Mesendoderm (in vitro differentiated cells): ENCODE measurements at regions not wholly inside any gene's neighbourhood (a gene's known extent, or its start where the extent isn't known, plus 50 kb on each side); places are given as distances from the start of the nearest gene placed in this dataset.

Source experiments
- DNase-seq: peaks from one replicate; pipeline ENCODE4 v3.0.0; 2013
- H2AK5ac ChIP-seq: 2 replicates; pipeline ENCODE4 v1.6.1; 2013; ENCODE audit warnings: low read length, inconsistent platforms
- H2BK120ac ChIP-seq: 2 replicates; pipeline ENCODE4 v1.6.1; 2013; ENCODE audit warnings: low read depth, mild to moderate bottlenecking, low read length, moderate library complexity, mixed read lengths
- H2BK15ac ChIP-seq: replicated peaks from 2 replicates; pipeline ENCODE4 v1.6.1; 2013; ENCODE audit warnings: low read depth, mild to moderate bottlenecking, moderate library complexity
- H2BK5ac ChIP-seq: 2 replicates; pipeline ENCODE4 v1.6.1; 2013; ENCODE audit warnings: low read length, inconsistent platforms
- H3K18ac ChIP-seq: 2 replicates; pipeline ENCODE4 v1.6.1; 2013; ENCODE audit warnings: mild to moderate bottlenecking, low read length, mixed read lengths
- H3K23ac ChIP-seq: one replicate; pipeline ENCODE4 v1.6.1; 2013; ENCODE audit warnings: low read length
- H3K27ac ChIP-seq: 2 replicates; pipeline ENCODE4 v1.5.1; 2013; ENCODE audit warnings: low read depth, mild to moderate bottlenecking, inconsistent platforms, low read length, moderate library complexity
- H3K27me3 ChIP-seq: 2 replicates; pipeline ENCODE4 v1.6.1; 2013; ENCODE audit warnings: low read length, control low read depth, mild to moderate bottlenecking, inconsistent platforms; ENCODE audit not compliant: insufficient read depth, poor library complexity
- H3K36me3 ChIP-seq: 2 replicates; pipeline ENCODE4 v1.6.1; 2013; ENCODE audit warnings: low read length, inconsistent platforms; ENCODE audit not compliant: control insufficient read depth, insufficient read depth
- H3K4ac ChIP-seq: one replicate; pipeline ENCODE4 v1.6.1; 2013; ENCODE audit warnings: low read depth, mild to moderate bottlenecking, low read length, moderate library complexity
- H3K4me1 ChIP-seq: 2 replicates; pipeline ENCODE4 v1.6.1; 2013; ENCODE audit warnings: low read depth, low read length, inconsistent platforms; ENCODE audit not compliant: control insufficient read depth
- H3K4me2 ChIP-seq: 2 replicates; pipeline ENCODE4 v1.6.1; 2013; ENCODE audit warnings: low read length
- H3K4me3 ChIP-seq: 2 replicates; pipeline ENCODE4 v1.5.1; 2013; ENCODE audit warnings: mild to moderate bottlenecking, low read length
- H3K56ac ChIP-seq: one replicate; pipeline ENCODE4 v1.6.1; 2013; ENCODE audit warnings: low read length
- H3K79me1 ChIP-seq: 2 replicates; pipeline ENCODE4 v1.6.1; 2013; ENCODE audit warnings: low read length, inconsistent platforms
- H3K79me2 ChIP-seq: 2 replicates; pipeline ENCODE4 v1.6.1; 2013; ENCODE audit warnings: mild to moderate bottlenecking, low read length; ENCODE audit not compliant: control insufficient read depth, insufficient read depth
- H3K9ac ChIP-seq: 2 replicates; pipeline ENCODE4 v1.6.1; 2013; ENCODE audit warnings: low read length, inconsistent platforms
- H4K5ac ChIP-seq: one replicate; pipeline ENCODE4 v1.6.1; 2013; ENCODE audit warnings: low read length
- H4K8ac ChIP-seq: one replicate; pipeline ENCODE4 v1.6.1; 2013; ENCODE audit warnings: low read depth, mild to moderate bottlenecking, control low read depth, low read length, moderate library complexity
- WGBS: extraction: QIAGEN DNeasy Blood & Tissue Kit; methylation state at CpG from one replicate; pipeline ENCODE4 v1.1.7; 2013; ENCODE audit warnings: low lambda C conversion rate, missing lambda C conversion rate; ENCODE audit not compliant: insufficient coverage; ENCODE audit errors: extremely low coverage; 5-methylcytosine and 5-hydroxymethylcytosine counted together

- Histone ChIP-seq H3K4me1 (no peaks in the 10 kb centered on the region), H3K4ac (no peak overlapping the region), H3K18ac (no peak overlapping the region), H2BK5ac (no peak overlapping the region), H2BK120ac (no peak overlapping the region), H3K79me1 (no peaks in the 10 kb centered on the region), H3K56ac (no peak overlapping the region), H3K27ac (no peak overlapping the region), H3K4me2 (no peak overlapping the region), H2BK15ac (no peak overlapping the region), H3K36me3 (no peaks in the 10 kb centered on the region), H4K5ac (no peak overlapping the region), H3K79me2 (no peaks in the 10 kb centered on the region), H3K4me3 (no peak overlapping the region), H3K27me3 (no peaks in the 10 kb centered on the region), H2AK5ac (no peak overlapping the region), H3K23ac (no peak overlapping the region), H4K8ac (no peak overlapping the region), H3K9ac (no peak overlapping the region)
- no CpG with 5 or more reads among the region's 4 CpGs for WGBS
- no peak for DNase-seq
Measured at GRCh38 chr2:106694964-106695470, 190.9 kb downstream of the ST6GAL2 start.

DNA sequence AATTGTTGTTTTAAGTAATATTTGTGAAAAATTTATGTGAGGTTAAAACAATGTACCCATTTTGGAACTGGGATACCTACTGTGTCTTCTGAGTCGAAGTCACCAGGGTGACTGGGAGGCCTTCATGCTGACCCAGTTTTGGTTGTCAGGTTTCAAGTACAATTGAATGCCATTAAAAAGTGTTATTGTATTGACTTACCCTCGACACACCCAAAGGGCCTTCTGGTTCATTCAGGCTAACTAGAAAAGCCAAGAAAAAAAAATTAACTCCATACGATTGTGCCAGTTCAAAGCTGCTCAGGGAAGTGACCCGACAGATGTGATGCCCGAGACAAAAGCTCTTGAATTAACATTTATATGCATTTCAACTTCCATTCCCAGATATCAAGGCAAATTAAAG is 190.0 kb downstream of the ST6GAL2 start:
- Histone ChIP-seq H3K27me3 (no peaks in the 10 kb centered on the region), H3K27ac (no peak overlapping the region), H3K9ac (no peak overlapping the region), H2AK5ac (no peak overlapping the region), H3K23ac (no peak overlapping the region), H3K4me3 (no peak overlapping the region), H3K4me1 (no peaks in the 10 kb centered on the region), H4K5ac (no peak overlapping the region), H2BK5ac (no peak overlapping the region), H3K56ac (no peak overlapping the region), H3K79me1 (no peaks in the 10 kb centered on the region), H3K79me2 (no peaks in the 10 kb centered on the region), H3K18ac (no peak overlapping the region), H3K4ac (no peak overlapping the region), H3K4me2 (no peak overlapping the region), H2BK15ac (no peak overlapping the region), H4K8ac (no peak overlapping the region), H2BK120ac (no peak overlapping the region), H3K36me3 (no peaks in the 10 kb centered on the region)
- DNase-seq: no peak
- WGBS: no CpG with 5 or more reads among the region's 5 CpGs

DNA sequence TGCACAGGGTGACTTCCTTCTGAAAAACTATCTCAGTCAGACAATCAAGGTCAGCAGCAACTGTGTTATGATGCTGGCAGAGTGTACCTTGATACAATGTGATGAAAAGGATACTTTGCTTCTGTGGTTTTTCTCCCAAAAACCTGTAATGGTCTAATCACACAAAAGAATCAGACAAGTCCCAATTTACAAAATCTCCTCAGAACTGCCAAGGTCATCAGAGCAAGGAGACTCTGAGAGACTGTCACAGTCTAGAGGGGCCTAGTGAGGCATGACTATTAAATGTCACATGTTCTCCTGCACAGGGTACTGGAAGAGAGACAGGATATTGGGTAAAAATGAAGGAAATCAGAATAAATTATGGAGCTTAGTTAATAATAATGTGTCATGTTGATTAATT is 185.4 kb downstream of the ST6GAL2 start:
- Histone ChIP-seq H3K56ac (no peak overlapping the region), H3K18ac (no peak overlapping the region), H3K27me3 (no peaks in the 10 kb centered on the region), H3K4ac (no peak overlapping the region), H3K79me2 (no peaks in the 10 kb centered on the region), H4K5ac (no peak overlapping the region), H3K4me3 (no peak overlapping the region), H3K4me2 (no peak overlapping the region), H4K8ac (no peak overlapping the region), H2BK15ac (no peak overlapping the region), H2AK5ac (no peak overlapping the region), H3K9ac (no peak overlapping the region), H3K36me3 (no peaks in the 10 kb centered on the region), H3K79me1 (no peaks in the 10 kb centered on the region), H2BK120ac (no peak overlapping the region), H3K4me1 (no peaks in the 10 kb centered on the region), H3K27ac (no peak overlapping the region), H3K23ac (no peak overlapping the region), H2BK5ac (no peak overlapping the region)
- no peak for DNase-seq

DNA sequence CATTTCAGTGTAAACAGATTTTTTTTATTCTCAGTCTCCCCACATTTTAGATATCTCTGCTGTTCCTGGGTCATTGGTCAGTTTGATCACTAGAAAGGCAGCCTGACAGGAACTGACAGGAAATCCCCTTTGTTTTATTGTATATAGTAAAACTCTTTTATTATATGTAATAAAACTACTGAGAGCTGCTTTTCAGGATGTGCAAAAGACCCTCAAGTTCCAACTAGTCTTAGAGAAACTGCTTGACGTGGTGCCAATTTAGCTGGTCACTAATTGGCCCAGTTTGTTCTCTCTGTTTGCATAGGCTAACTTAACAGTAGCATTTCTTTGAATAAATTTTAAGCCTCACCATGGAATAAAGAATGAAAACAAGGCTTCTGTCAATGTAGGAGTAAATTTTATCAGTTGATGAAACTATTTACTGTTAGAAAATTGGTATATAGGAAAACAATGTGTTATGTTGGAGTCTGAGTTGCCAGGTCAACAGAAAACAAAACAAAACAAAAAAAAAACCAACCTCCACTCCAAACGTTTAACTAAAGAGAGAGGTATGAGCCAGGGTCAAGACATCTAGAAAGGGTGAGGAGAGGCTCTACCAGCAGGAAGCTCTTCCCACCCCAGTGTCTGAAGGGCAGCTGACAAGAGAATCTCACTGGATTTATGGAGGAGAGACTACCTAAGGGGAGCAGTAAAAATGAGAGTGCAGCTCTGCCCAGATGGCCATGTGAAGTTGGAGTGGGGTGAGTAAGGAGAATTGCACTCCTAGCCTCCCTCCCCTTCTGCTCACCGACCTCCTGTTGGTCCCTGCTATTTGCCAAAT is 184.6 kb downstream of the ST6GAL2 start:
- Histone ChIP-seq H2BK15ac (no peak overlapping the region), H3K27me3 (no peaks in the 10 kb centered on the region), H4K5ac (no peak overlapping the region), H2AK5ac (no peak overlapping the region), H3K79me1 (no peaks in the 10 kb centered on the region), H3K27ac (no peak overlapping the region), H3K36me3 (no peaks in the 10 kb centered on the region), H2BK120ac (no peak overlapping the region), H2BK5ac (no peak overlapping the region), H3K18ac (no peak overlapping the region), H3K4me3 (no peak overlapping the region), H3K79me2 (no peaks in the 10 kb centered on the region), H3K56ac (no peak overlapping the region), H3K4me2 (no peak overlapping the region), H3K4me1 (no peaks in the 10 kb centered on the region), H4K8ac (no peak overlapping the region), H3K4ac (no peak overlapping the region), H3K9ac (no peak overlapping the region), H3K23ac (no peak overlapping the region)
- no CpG with 5 or more reads among the region's 3 CpGs for WGBS
- peak; percentile 4 for DNase-seq

DNA sequence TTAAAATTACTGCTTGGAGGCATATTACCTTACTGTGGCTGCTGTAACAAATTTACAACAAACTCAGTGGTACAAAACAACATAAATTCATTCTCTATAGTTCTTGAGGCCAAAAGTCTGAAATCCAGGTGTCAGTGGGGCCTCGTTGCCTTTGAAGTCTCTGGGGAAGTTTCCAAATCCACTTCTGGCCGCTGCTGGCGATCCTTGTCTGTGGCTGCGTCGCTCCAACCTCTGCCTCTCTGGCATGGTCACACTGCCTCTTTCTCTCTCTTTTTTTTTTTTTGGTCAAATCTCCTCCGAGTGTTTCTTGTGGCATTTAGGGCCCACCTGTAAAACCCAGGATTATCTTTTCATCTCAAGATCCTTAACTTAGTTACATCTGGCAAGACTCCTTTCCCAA is 182.8 kb downstream of the ST6GAL2 start:
- Histone ChIP-seq H3K27me3 (no peaks in the 10 kb centered on the region), H3K79me1 (no peaks in the 10 kb centered on the region), H3K23ac (no peak overlapping the region), H4K5ac (no peak overlapping the region), H2AK5ac (no peak overlapping the region), H3K56ac (no peak overlapping the region), H2BK15ac (no peak overlapping the region), H3K9ac (no peak overlapping the region), H3K4me1 (no peaks in the 10 kb centered on the region), H2BK120ac (no peak overlapping the region), H3K79me2 (no peaks in the 10 kb centered on the region), H3K4me3 (no peak overlapping the region), H3K4me2 (no peak overlapping the region), H3K18ac (no peak overlapping the region), H4K8ac (no peak overlapping the region), H3K27ac (no peak overlapping the region), H2BK5ac (no peak overlapping the region), H3K4ac (no peak overlapping the region), H3K36me3 (no peaks in the 10 kb centered on the region)
- WGBS: no CpG with 5 or more reads among the region's 6 CpGs
- DNase-seq: no peak

DNA sequence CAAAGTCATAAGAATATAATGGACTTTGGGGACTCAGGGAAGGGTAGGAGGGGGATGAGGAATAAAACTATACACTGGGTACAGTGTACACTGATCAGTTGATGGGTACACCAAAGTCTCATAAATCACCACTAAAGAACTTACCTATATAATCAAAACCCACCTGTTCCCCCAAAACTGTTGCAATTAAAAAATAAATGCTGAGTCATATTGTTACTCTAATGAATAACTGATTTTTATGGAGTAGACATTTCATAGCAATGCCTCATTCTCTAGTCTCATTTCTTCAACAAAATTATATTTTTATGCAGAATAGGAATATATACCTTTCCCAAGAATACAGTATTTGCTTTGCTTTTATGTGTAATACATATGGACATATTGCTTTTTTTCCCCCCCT is 181.2 kb downstream of the ST6GAL2 start:
- H3K4me2 ChIP-seq: no peak overlapping the region
- no peak for DNase-seq
- H3K56ac ChIP-seq: no peak overlapping the region
- no peak overlapping the region for H3K4ac ChIP-seq
- H3K18ac ChIP-seq: no peak overlapping the region
- no peak overlapping the region for H3K27ac ChIP-seq
- H3K4me3 ChIP-seq: no peak overlapping the region
- no peak overlapping the region for H3K9ac ChIP-seq
- H4K5ac ChIP-seq: no peak overlapping the region
- H4K8ac ChIP-seq: no peak overlapping the region
- no peaks in the 10 kb centered on the region for H3K79me1 ChIP-seq
- H2BK15ac ChIP-seq: no peak overlapping the region
- H3K27me3 ChIP-seq: no peaks in the 10 kb centered on the region
- H3K79me2 ChIP-seq: no peaks in the 10 kb centered on the region
- no peaks in the 10 kb centered on the region for H3K36me3 ChIP-seq
- no peak overlapping the region for H2BK120ac ChIP-seq
- H3K4me1 ChIP-seq: no peaks in the 10 kb centered on the region
- H2BK5ac ChIP-seq: no peak overlapping the region
- H2AK5ac ChIP-seq: no peak overlapping the region
- H3K23ac ChIP-seq: no peak overlapping the region
